Parathyroid adenoma (tissue), 2 donors: ENCODE measurements at regions not wholly inside any gene's neighbourhood (a gene's known extent, or its start where the extent isn't known, plus 50 kb on each side); places are given as distances from the start of the nearest gene placed in this dataset.

Experiments used
- H2AFZ ChIP-seq: fragments of 300-600 bp; sonication (generic); one replicate; pipeline ENCODE4 v1.7.0; 2017; ENCODE audit warnings: antibody characterized with exemption, mild to moderate bottlenecking
- H3K27ac ChIP-seq: fragments of 300-600 bp; sonication (generic); one replicate; pipeline ENCODE4 v1.7.0; 2017
- H3K27me3 ChIP-seq: fragments of 300-600 bp; sonication (generic); one replicate; pipeline ENCODE4 v1.7.0; 2017; ENCODE audit warnings: low read length; ENCODE audit not compliant: control insufficient read depth, insufficient read depth
- H3K36me3 ChIP-seq: fragments of 300-600 bp; sonication (generic); one replicate; pipeline ENCODE4 v1.7.0; 2017; ENCODE audit warnings: low read length; ENCODE audit not compliant: control insufficient read depth, insufficient read depth
- H3K4me1 ChIP-seq: fragments of 300-600 bp; sonication (generic); one replicate; pipeline ENCODE4 v1.7.0; 2017; ENCODE audit warnings: control low read depth
- H3K4me2 ChIP-seq: fragments of 300-600 bp; sonication (generic); one replicate; pipeline ENCODE4 v1.7.0; 2017; ENCODE audit warnings: low read length
- H3K4me3 ChIP-seq: fragments of 300-600 bp; sonication (generic); one replicate; pipeline ENCODE4 v1.7.0; 2017; ENCODE audit warnings: low read depth, low read length
- H3K79me2 ChIP-seq: fragments of 300-600 bp; sonication (generic); one replicate; pipeline ENCODE4 v1.7.0; 2017; ENCODE audit warnings: control low read depth
- H3K9ac ChIP-seq: fragments of 300-600 bp; sonication (generic); one replicate; pipeline ENCODE4 v1.7.0; 2017; ENCODE audit warnings: mild to moderate bottlenecking
- H3K9me3 ChIP-seq: fragments of 300-600 bp; sonication (generic); one replicate; pipeline ENCODE4 v1.7.0; 2017; ENCODE audit warnings: low read length; ENCODE audit not compliant: control insufficient read depth
- TF ChIP-seq, protein P1 (sequence below): fragments of 300-600 bp; sonication (generic); IDR thresholded peaks from one replicate; pipeline ENCODE4 v1.7.0; 2017; ENCODE audit warnings: antibody characterized with exemption, mild to moderate bottlenecking
- donor health status: primary hyperparathyroidism.

DNA sequence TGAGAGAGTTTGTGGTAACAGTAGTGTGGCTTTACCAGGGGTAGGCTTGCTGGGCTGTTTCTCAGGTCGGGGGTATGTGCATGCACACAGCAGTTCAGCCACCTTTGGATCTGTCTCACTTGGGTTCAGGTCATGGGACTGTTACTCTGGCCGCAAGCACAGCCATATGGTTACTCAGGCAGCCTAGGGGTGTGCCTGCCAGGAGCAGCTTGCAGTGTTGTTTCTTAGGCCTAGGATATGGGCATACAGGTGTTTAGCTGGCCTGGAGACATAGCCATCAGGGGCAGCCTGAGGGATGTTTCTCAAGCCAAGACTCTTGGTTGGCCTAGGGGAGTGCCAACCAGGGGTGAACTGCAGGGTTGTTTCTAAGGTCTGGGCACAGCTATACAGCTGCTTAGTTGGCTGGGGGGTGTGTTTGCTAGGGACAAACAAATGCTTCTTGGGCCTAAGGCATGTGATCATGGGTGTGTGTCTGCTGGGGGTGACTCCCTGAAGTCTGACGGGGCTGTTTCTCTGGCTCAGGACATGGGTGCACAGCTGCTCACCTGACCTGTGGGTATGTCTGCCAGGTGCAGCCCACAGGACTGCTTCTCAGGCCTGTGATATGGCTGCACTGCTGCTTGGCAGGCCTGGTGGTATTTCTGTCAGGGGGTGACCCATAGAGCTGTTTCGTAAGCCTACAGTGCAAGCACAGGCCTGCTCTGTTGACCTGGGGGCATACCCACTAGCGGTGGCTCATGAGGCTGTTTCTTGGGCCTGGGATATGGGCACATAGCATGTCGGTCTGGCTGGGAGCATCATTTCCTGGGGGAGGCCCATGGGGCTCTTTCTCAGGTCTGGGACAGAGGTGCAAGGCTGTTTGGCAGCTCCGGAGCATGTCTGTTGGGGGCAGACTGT is 168.0 kb upstream of the THRB start:
- no peak overlapping the region for H3K4me2 ChIP-seq
- no peaks in the 10 kb centered on the region for H3K79me2 ChIP-seq
- no peaks in the 10 kb centered on the region for H3K9me3 ChIP-seq
- no peaks in the 10 kb centered on the region for H3K36me3 ChIP-seq
- no peak overlapping the region for H3K4me3 ChIP-seq
- no peak overlapping the region for H3K27ac ChIP-seq
- no peaks in the 10 kb centered on the region for H3K4me1 ChIP-seq
- no peak overlapping the region for H3K9ac ChIP-seq
- no peak overlapping the region for H2AFZ ChIP-seq
- TF ChIP-seq, protein P1, sequence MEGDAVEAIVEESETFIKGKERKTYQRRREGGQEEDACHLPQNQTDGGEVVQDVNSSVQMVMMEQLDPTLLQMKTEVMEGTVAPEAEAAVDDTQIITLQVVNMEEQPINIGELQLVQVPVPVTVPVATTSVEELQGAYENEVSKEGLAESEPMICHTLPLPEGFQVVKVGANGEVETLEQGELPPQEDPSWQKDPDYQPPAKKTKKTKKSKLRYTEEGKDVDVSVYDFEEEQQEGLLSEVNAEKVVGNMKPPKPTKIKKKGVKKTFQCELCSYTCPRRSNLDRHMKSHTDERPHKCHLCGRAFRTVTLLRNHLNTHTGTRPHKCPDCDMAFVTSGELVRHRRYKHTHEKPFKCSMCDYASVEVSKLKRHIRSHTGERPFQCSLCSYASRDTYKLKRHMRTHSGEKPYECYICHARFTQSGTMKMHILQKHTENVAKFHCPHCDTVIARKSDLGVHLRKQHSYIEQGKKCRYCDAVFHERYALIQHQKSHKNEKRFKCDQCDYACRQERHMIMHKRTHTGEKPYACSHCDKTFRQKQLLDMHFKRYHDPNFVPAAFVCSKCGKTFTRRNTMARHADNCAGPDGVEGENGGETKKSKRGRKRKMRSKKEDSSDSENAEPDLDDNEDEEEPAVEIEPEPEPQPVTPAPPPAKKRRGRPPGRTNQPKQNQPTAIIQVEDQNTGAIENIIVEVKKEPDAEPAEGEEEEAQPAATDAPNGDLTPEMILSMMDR = no peak
- H3K27me3 ChIP-seq = no peaks in the 10 kb centered on the region

DNA sequence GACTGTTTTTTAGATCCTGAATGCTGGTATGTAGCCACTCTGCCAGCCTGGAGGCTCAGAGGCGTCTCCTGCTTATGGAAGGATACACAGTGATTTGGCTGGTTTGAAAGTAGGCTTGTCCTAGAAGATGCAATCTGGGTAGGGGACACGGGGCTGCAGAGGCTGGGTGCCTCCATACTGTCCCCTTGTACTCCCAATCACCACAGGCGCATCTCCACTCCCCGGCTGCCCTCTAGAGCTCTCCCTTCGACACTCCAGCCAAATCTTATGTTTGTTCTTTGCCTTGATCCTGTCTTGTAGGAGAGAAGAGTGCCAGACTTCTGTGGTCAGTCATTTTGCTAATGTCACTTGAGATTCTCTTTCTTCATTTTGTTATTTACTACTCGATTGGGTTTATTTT is 168.8 kb upstream of the THRB start:
- Histone ChIP-seq H2AFZ (no peak overlapping the region), H3K79me2 (no peaks in the 10 kb centered on the region), H3K9me3 (no peaks in the 10 kb centered on the region), H3K4me2 (no peak overlapping the region), H3K36me3 (no peaks in the 10 kb centered on the region), H3K4me3 (no peak overlapping the region), H3K9ac (no peak overlapping the region), H3K27me3 (no peaks in the 10 kb centered on the region), H3K27ac (no peak overlapping the region), H3K4me1 (no peaks in the 10 kb centered on the region)
- TF ChIP-seq, protein P1 = no peak

DNA sequence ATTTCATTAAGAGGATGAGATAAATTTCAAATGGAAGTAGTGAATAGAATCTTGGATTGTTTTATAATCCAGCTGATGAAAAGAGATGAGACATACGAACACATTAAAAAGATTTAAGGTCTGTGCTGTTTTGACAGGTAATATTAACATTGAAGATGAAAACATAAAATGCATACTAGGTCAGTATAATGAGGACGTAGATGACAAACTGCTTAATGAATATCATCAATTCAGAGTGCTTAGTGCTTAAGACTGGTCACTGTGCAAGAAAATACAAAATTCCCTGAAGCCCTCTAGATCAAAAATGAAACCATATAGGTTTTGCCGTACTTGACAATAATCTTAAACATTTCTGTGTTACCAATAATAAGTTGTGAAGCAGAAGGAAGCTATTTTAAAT is 173.4 kb upstream of the THRB start:
- Histone ChIP-seq H3K9ac (no peak overlapping the region), H3K79me2 (no peaks in the 10 kb centered on the region), H2AFZ (no peak overlapping the region), H3K36me3 (no peaks in the 10 kb centered on the region), H3K27ac (no peak overlapping the region), H3K4me3 (no peak overlapping the region), H3K9me3 (no peaks in the 10 kb centered on the region), H3K4me1 (no peaks in the 10 kb centered on the region), H3K4me2 (no peak overlapping the region), H3K27me3 (no peaks in the 10 kb centered on the region)
- TF ChIP-seq, protein P1 = no peak

DNA sequence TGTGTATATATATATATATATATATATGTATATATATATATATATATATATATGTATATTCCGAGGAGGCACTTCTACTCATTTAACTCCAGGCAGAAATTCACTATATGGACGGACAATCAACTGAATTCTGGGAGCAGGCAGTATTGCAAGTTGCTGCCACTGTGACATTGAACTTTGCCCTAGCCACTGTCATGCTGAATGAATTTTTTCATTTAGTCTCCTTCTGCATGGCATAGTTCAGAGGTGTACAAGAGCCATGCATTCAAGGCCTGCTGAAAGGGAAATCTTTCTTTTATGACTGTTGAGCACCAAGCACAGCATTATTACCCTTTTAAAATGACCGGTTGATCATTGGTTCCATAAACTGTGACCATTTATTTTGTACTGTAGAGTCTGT is 176.2 kb upstream of the THRB start:
- no peak overlapping the region for H3K4me2 ChIP-seq
- H3K36me3 ChIP-seq = no peaks in the 10 kb centered on the region
- no peak overlapping the region for H2AFZ ChIP-seq
- H3K9me3 ChIP-seq = no peaks in the 10 kb centered on the region
- no peak overlapping the region for H3K4me3 ChIP-seq
- H3K27ac ChIP-seq = no peak overlapping the region
- no peaks in the 10 kb centered on the region for H3K27me3 ChIP-seq
- no peaks in the 10 kb centered on the region for H3K79me2 ChIP-seq
- TF ChIP-seq, protein P1 = no peak
- H3K4me1 ChIP-seq = no peaks in the 10 kb centered on the region
- no peak overlapping the region for H3K9ac ChIP-seq

DNA sequence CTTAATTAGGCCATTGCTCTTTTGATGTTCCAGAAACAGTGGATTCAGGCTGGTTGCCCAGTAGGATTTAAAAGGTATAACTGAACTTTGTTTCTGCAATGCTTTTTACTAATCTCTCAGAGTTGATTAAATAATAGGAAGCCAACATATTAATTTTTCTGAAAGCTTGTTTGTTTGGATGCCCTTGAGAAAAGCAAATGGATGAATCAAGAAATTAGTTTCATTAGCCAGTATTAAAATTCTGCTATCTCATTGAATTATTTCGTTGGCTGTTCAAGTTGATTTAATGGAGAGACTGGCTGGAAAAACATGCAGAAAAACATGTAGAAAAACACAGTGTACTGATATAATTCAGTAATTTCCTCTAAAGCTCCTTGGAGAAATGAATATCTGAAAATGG is 178.9 kb upstream of the THRB start:
- Histone ChIP-seq H2AFZ (no peak overlapping the region), H3K36me3 (no peaks in the 10 kb centered on the region), H3K27me3 (no peaks in the 10 kb centered on the region), H3K4me2 (no peak overlapping the region), H3K9ac (no peak overlapping the region), H3K27ac (no peak overlapping the region), H3K9me3 (no peaks in the 10 kb centered on the region), H3K4me1 (no peaks in the 10 kb centered on the region), H3K4me3 (no peak overlapping the region), H3K79me2 (no peaks in the 10 kb centered on the region)
- TF ChIP-seq, protein P1 = no peak
